Body of pancreas (tissue), 4 donors: ENCODE measurements at regions not wholly inside any gene's neighbourhood (a gene's known extent, or its start where the extent isn't known, plus 50 kb on each side); places are given as distances from the start of the nearest gene placed in this dataset.

Experiments
- ATAC-seq: fragments of 150-250 bp; one replicate; pipeline ENCODE4 v1.9.1; 2016
- DNase-seq, 4 donors: peaks; one replicate each; pipeline ENCODE4 v3.0.0-alpha.2; 2019
- H3K27ac ChIP-seq, 4 donors: fragments of 200-600 bp; sonication (generic); 1 replicate in 3 of 4; 2 replicates in 1 of 4; pipeline versions ENCODE4 v1.5.1 to v1.6.1; 2016 to 2019; ENCODE audit warnings: mild to moderate bottlenecking in 1 of 4, mixed read lengths in 1 of 4, moderate library complexity in 1 of 4
- H3K27me3 ChIP-seq, 2 donors: fragments of 200-600 bp; sonication (generic); one replicate each; pipeline ENCODE4 v1.6.0; 2016; ENCODE audit warnings: mild to moderate bottlenecking in 1 of 2
- H3K36me3 ChIP-seq, 2 donors: fragments of 200-600 bp; sonication (generic); replicated peaks in 1 of 2; 2 replicates each; pipeline ENCODE4 v1.5.1; 2016; ENCODE audit warnings: low read depth in 2 of 2; ENCODE audit not compliant: insufficient read depth in 1 of 2
- H3K4me1 ChIP-seq: fragments of 200-600 bp; sonication (generic); one replicate; pipeline ENCODE4 v1.6.0; 2016
- H3K4me3 ChIP-seq, 2 donors: fragments of 200-600 bp; sonication (generic); 1 replicate in 1 of 2; 2 replicates in 1 of 2; pipeline ENCODE4 v1.5.1; 2016 to 2019
- H3K9me3 ChIP-seq, 3 donors: fragments of 200-600 bp; sonication (generic); 1 replicate in 2 of 3; 2 replicates in 1 of 3; pipeline ENCODE4 v1.5.1; 2016
- POLR2A ChIP-seq, 3 donors: fragments of 450-650 bp; IDR thresholded peaks; one replicate each; pipeline ENCODE4 v1.6.1; 2016; ENCODE audit warnings: antibody characterized with exemption in 3 of 3, mild to moderate bottlenecking in 2 of 3
- WGBS, 2 donors: methylation state at CpG; one replicate each; pipeline ENCODE4 v1.1.5; 2017; 5-methylcytosine and 5-hydroxymethylcytosine counted together
- intact Hi-C: fragments of 100-400 bp; cut with DNase I; formaldehyde crosslinking; loops from one replicate; pipeline ENCODE4 v1.15.1; 2023
- TF ChIP-seq, protein P1 (sequence below), 7 experiments: fragments of 450-650 bp in 4 of 7; fragments of 200-600 bp in 3 of 7; sonication (generic) in 3 of 7; IDR thresholded peaks; one replicate each; pipeline ENCODE4 v1.5.1; 2016 to 2019; ENCODE audit warnings: antibody characterized with exemption in 7 of 7

DNA sequence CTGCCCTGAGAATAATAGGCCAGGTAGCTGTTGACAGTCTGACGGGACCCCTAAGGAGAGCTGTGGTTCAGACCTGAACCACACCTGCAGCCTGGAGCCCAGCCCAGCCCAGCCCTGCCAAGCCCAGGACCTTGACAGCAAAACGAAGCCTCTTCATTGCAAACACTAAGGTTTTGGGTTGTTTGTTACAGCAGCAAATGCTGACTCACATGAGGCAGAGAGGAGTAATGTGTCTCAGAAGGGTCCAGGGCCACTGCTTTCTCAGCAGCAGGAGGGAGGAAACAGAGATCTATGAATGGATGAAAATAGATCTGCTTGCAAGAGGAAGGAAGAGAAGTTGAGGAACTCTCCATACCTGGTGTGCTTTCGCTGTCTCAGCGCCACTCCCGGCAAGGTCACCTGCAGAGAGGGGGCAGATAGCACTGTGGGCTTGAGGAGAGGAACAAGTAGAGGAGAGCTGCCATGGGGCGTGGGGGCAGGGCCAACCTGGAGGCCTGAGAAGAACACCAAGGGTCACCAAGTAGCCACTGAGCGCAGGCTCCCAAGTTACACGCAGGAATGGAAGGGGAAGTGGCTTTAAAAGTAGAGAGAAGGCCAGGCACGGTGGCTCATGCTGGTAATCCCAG lies 127.2 kb downstream of the ZNF281 start:
- intact Hi-C loops: no loop called here
- peaks cover 18% of the 10 kb centered on the region for H3K4me1 ChIP-seq
- H3K36me3 ChIP-seq: no peaks in the 10 kb centered on the region
- H3K9me3 ChIP-seq: no peaks in the 10 kb centered on the region
- H3K4me3 ChIP-seq: no peak overlapping the region
- WGBS, 2 donors: 74 to 79% methylated on average over 9 of the region's 9 CpGs
- no peak overlapping the region for H3K27ac ChIP-seq
- DNase-seq (no peak), ATAC-seq (no peak)
- no peak for TF ChIP-seq POLR2A (IDR thresholded peaks at IDR 0.05)
- TF ChIP-seq, protein P1, sequence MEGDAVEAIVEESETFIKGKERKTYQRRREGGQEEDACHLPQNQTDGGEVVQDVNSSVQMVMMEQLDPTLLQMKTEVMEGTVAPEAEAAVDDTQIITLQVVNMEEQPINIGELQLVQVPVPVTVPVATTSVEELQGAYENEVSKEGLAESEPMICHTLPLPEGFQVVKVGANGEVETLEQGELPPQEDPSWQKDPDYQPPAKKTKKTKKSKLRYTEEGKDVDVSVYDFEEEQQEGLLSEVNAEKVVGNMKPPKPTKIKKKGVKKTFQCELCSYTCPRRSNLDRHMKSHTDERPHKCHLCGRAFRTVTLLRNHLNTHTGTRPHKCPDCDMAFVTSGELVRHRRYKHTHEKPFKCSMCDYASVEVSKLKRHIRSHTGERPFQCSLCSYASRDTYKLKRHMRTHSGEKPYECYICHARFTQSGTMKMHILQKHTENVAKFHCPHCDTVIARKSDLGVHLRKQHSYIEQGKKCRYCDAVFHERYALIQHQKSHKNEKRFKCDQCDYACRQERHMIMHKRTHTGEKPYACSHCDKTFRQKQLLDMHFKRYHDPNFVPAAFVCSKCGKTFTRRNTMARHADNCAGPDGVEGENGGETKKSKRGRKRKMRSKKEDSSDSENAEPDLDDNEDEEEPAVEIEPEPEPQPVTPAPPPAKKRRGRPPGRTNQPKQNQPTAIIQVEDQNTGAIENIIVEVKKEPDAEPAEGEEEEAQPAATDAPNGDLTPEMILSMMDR (IDR thresholded peaks at IDR 0.05): no peak
- H3K27me3 ChIP-seq: no peaks in the 10 kb centered on the region

DNA sequence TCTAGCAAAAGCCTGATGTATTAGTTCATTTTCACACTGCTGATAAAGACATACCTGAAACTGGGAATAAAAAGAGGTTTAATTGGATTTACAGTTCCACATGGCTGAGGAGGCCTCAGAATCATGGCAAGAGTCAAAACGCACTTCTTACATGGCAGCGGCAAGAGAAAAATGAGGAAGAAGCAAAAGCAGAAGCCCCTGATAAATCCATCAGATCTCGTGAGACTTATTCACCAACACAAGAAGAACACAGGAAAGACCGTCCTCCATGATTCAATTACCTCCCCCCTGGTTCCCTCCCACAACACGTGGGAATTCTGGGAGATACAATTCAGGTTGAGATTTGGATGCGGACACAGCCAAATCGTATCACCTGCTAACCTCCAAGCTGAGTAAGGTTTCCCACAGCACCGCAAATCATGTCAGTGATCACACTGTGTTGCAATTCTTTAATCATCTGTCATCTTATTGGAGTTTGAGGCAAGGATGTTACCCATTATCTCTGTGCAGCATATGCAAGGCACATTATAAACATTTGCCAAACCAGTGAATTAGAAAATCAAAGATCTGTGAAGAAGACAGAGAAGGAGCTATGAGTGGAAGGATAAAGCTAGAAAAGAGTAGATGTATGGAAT lies 128.5 kb downstream of the ZNF281 start:
- TF ChIP-seq, protein P1 (IDR thresholded peaks at IDR 0.05): no peak
- no peak for TF ChIP-seq POLR2A (IDR thresholded peaks at IDR 0.05)
- no peak overlapping the region for H3K4me3 ChIP-seq
- no peaks in the 10 kb centered on the region for H3K36me3 ChIP-seq
- peaks cover 19% of the 10 kb centered on the region for H3K4me1 ChIP-seq
- no peaks in the 10 kb centered on the region for H3K9me3 ChIP-seq
- WGBS, 2 donors: 89 to 92% methylated on average over 8 of the region's 8 CpGs
- ATAC-seq (no peak), DNase-seq (no peak)
- no peaks in the 10 kb centered on the region for H3K27me3 ChIP-seq
- no peak overlapping the region for H3K27ac ChIP-seq
- intact Hi-C loops: no loop called here

DNA sequence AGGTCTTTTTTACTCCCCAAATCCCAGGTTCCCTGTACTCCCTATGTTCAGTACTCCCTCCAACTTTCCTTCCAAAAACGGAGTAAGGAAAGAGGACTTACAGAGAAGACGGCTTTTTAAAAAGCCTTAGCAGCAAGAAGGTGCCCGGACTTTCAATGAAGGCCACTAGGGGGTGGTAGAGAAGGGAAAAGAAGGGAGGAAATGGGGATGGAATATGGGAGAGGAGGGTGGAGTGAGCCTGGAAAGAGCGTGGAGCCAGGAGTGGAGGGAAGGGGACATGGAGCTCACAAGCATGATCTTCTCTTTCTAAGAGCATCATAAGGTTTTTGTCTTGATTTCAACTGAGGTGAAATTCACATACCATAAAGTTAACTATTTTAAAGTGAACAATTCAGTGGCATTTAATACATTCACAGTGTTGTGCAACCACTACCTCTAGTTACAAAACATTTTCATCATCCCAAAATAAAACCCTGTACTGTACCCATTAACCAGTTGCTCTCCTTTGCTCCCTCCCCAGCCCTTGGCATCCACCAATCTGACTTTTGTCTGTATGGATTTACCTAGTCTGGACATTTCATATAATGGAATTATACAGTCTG lies 129.9 kb downstream of the ZNF281 start:
- no peaks in the 10 kb centered on the region for H3K36me3 ChIP-seq
- no peak for TF ChIP-seq POLR2A (IDR thresholded peaks at IDR 0.05)
- TF ChIP-seq, protein P1 (IDR thresholded peaks at IDR 0.05): peak; percentile 46 to 93 (median 79)
- H3K4me1 ChIP-seq: peaks cover 28% of the 10 kb centered on the region
- peak; percentile 65 to 77 (median 70) for DNase-seq
- no peak overlapping the region for H3K27ac ChIP-seq
- WGBS, 2 donors: 18 to 28% methylated on average over 4 of the region's 4 CpGs
- H3K9me3 ChIP-seq: no peaks in the 10 kb centered on the region
- peak; percentile 91 for ATAC-seq
- H3K27me3 ChIP-seq: no peaks in the 10 kb centered on the region
- intact Hi-C loops: loop anchor here (10.0 kb wide), 1 partner anchor 205 kb away; no protein-coding TSS in a partner anchor
- no peak overlapping the region for H3K4me3 ChIP-seq

DNA sequence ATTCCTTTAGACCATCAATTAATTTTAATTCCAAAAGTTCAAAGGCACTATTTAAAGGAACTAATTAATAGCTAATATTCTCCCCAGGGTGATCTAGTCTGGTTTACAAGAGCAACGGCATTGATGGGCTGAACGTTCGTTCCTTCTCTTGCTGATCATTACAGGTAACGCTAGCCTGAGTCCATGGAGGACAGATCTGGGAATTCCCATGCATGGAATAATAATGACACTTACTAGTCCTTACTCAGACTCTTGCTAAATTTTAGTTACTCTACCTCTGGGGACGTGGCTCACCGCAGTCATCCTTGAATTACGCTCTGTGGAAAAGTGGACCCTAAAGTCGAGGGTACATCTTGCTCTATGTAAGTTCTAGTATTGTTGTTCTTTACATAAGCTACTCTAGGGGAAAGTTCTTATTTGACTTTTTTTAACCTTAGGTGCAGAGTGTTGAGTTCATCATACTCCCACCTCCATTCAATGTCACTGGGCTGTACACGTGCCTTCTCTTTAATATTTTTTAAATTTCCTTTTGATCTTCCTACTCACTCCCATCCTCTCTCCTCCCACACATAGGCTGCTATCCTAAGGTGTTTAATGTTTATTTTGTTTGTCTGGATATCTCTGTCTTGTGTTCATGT lies 133.9 kb downstream of the ZNF281 start:
- peak overlapping the region in 1 of 4 donors; percentile 22 for H3K27ac ChIP-seq
- no peak for ATAC-seq

More for the DNA sequence above, 133.9 kb downstream of the ZNF281 start:
- H3K9me3 ChIP-seq: no peaks in the 10 kb centered on the region
- H3K4me3 ChIP-seq: no peak overlapping the region
- TF ChIP-seq POLR2A (IDR thresholded peaks at IDR 0.05): no peak
- TF ChIP-seq, protein P1 (IDR thresholded peaks at IDR 0.05): no peak
- peaks cover 26% of the 10 kb centered on the region for H3K4me1 ChIP-seq
- intact Hi-C loops: loop anchor here (10.0 kb wide), 1 partner anchor 209 kb away; no protein-coding TSS in a partner anchor
- WGBS, 2 donors: 44 to 45% methylated on average over 9 of the region's 9 CpGs
- no peak for DNase-seq
- H3K36me3 ChIP-seq: no peaks in the 10 kb centered on the region
- no peaks in the 10 kb centered on the region for H3K27me3 ChIP-seq
